CD4-positive, alpha-beta T cell (primary cell): ENCODE measurements at regions not wholly inside any gene's neighbourhood (a gene's known extent, or its start where the extent isn't known, plus 50 kb on each side); places are given as distances from the start of the nearest gene placed in this dataset.

Source experiments
- ATAC-seq: fragments of 200-7000 bp; cut with Tn5 transposase; one replicate; pipeline ENCODE4 v1.10.0; 2022; ENCODE audit warnings: mild to moderate bottlenecking; ENCODE audit not compliant: poor library complexity
- CTCF ChIA-PET: fragments of 350-600 bp; sonication (Branson Sonifier 250); formaldehyde crosslinking; loops from one replicate; lab custom pipeline; 2021; ENCODE audit warnings: antibody characterized with exemption, inconsistent platforms; lab: Charles Lee
- POLR2A ChIA-PET: fragments of 350-600 bp; sonication (Branson Sonifier 250); formaldehyde crosslinking; loops from one replicate; lab custom pipeline; 2021; ENCODE audit warnings: antibody characterized with exemption, inconsistent platforms; lab: Charles Lee
- DNase-seq, 14 experiments: peaks; one replicate each; pipeline ENCODE4 v3.0.0-alpha.2; 2013 to 2020; ENCODE audit warnings: mixed read lengths in 2 of 14
- H3K27ac ChIP-seq, 2 donors: one replicate each; pipeline versions ENCODE4 v1.5.1 to v1.7.0; 2013; ENCODE audit warnings: low read length in 2 of 2, low read depth in 1 of 2, mild to moderate bottlenecking in 1 of 2
- H3K27me3 ChIP-seq, 2 experiments: 1 replicate in 1 of 2; 2 replicates in 1 of 2; pipeline versions ENCODE4 v1.6.1 to v1.7.0; 2013; ENCODE audit warnings: low read length in 2 of 2, control low read depth in 1 of 2, mild to moderate bottlenecking in 1 of 2, moderate library complexity in 1 of 2; ENCODE audit not compliant: insufficient read depth in 2 of 2, control insufficient read depth in 1 of 2
- H3K36me3 ChIP-seq: one replicate; pipeline ENCODE4 v1.6.1; 2013; ENCODE audit warnings: low read length, control low read depth; ENCODE audit not compliant: insufficient read depth
- H3K4me1 ChIP-seq: one replicate; pipeline ENCODE4 v1.6.1; 2013; ENCODE audit warnings: low read length, control low read depth; ENCODE audit not compliant: insufficient read depth
- H3K4me3 ChIP-seq: one replicate; pipeline ENCODE4 v1.5.1; 2013; ENCODE audit warnings: mild to moderate bottlenecking, low read length, moderate library complexity
- H3K9me3 ChIP-seq, 2 experiments: 1 replicate in 1 of 2; 2 replicates in 1 of 2; pipeline versions ENCODE4 v1.6.1 to v1.7.0; 2013; ENCODE audit warnings: low read length in 2 of 2, mild to moderate bottlenecking in 2 of 2, control low read depth in 1 of 2, moderate library complexity in 1 of 2; ENCODE audit not compliant: control insufficient read depth in 1 of 2, insufficient read depth in 1 of 2
- H3K27ac Mint-ChIP-seq: one replicate; pipeline ENCODE4 v1.8.0; 2020; ENCODE audit warnings: mixed read lengths
- H3K27me3 Mint-ChIP-seq: one replicate; pipeline ENCODE4 v1.8.0; 2021; ENCODE audit warnings: mixed read lengths
- H3K36me3 Mint-ChIP-seq: one replicate; pipeline ENCODE4 v1.8.0; 2021; ENCODE audit warnings: low read depth, mixed read lengths
- H3K4me1 Mint-ChIP-seq: one replicate; pipeline ENCODE4 v1.8.0; 2021; ENCODE audit warnings: low read depth, mixed read lengths
- H3K4me3 Mint-ChIP-seq: one replicate; pipeline ENCODE4 v1.8.0; 2020; ENCODE audit warnings: mild to moderate bottlenecking, mixed read lengths
- H3K9me3 Mint-ChIP-seq: one replicate; pipeline ENCODE4 v1.8.0; 2020; ENCODE audit warnings: mixed read lengths
- intact Hi-C, 2 experiments: fragments of 100-400 bp; cut with DNase I in 1 of 2; cut with micrococcal nuclease in 1 of 2; formaldehyde crosslinking; loops; one replicate each; pipeline versions ENCODE4 v1.15.1 to v1.9.0; 2023 to 2025; cut with DNase I, micrococcal nuclease
- TF ChIP-seq, protein P1 (sequence below): fragments of 200-600 bp; IDR thresholded peaks from one replicate; pipeline ENCODE4 v1.8.0; 2022; ENCODE audit warnings: antibody characterized with exemption, mild to moderate bottlenecking

DNA sequence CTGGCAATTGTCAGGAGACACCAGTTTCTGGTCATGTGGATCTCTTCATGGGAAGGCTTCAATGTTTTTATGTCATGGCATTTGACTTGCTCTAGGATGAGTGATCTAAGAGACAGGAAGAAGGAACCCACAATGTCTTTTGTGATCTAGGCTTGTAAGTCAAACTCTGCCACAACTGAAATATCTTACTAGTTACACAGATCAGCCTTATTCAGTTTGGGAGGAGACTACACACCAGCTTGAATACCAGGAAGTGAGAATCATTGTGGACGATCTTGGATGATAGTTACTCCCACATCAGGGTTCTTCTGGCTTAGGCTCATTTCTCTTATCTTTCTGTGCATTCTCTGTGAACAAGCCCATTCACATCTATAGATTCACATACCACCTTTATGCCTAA lies 236.2 kb upstream of the FBXO33 start:
- intact Hi-C loops: no loop called here
- DNase-seq (peak in 1 of 14 experiments; percentile 18), ATAC-seq (no peak)
- no peak overlapping the region for H3K4me3 ChIP-seq
- Mint-ChIP-seq H3K9me3 (no peaks in the 10 kb centered on the region), H3K4me1 (peaks cover 9% of the 10 kb centered on the region), H3K27ac (peak overlapping the region; percentile 24), H3K36me3 (no peaks in the 10 kb centered on the region), H3K27me3 (no peaks in the 10 kb centered on the region), H3K4me3 (no peak overlapping the region)
- TF ChIP-seq, protein P1, sequence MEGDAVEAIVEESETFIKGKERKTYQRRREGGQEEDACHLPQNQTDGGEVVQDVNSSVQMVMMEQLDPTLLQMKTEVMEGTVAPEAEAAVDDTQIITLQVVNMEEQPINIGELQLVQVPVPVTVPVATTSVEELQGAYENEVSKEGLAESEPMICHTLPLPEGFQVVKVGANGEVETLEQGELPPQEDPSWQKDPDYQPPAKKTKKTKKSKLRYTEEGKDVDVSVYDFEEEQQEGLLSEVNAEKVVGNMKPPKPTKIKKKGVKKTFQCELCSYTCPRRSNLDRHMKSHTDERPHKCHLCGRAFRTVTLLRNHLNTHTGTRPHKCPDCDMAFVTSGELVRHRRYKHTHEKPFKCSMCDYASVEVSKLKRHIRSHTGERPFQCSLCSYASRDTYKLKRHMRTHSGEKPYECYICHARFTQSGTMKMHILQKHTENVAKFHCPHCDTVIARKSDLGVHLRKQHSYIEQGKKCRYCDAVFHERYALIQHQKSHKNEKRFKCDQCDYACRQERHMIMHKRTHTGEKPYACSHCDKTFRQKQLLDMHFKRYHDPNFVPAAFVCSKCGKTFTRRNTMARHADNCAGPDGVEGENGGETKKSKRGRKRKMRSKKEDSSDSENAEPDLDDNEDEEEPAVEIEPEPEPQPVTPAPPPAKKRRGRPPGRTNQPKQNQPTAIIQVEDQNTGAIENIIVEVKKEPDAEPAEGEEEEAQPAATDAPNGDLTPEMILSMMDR: no peak
- no peak overlapping the region for H3K27ac ChIP-seq
- no peaks in the 10 kb centered on the region for H3K27me3 ChIP-seq
- ChIA-PET CTCF (no interaction called here), POLR2A (no interaction called here)
- H3K4me1 ChIP-seq: no peaks in the 10 kb centered on the region
- no peaks in the 10 kb centered on the region for H3K36me3 ChIP-seq
- H3K9me3 ChIP-seq: peaks cover 0 to 5% of the 10 kb centered on the region in 2 experiments

DNA sequence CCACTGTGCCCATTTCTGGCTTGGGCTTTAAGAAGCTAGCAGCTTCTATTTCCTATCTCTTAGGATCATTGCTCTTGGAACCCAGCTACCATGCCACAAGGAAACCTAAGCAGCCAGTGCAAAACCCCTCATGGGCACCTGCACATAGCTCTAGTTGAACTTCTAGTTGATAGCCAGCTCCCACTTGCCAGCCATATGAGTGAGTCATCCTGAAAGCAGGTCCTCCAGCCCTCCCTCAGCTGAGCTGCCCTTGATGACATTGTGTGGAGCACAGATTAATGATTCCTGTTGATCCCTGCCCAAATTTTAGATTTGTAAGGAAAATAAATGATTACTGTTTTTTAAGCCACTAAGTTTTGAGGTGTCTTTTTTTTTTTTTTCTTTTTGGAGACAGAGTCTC lies 234.2 kb upstream of the FBXO33 start:
- Mint-ChIP-seq H3K27ac (no peak overlapping the region), H3K27me3 (no peaks in the 10 kb centered on the region), H3K9me3 (peaks cover 6% of the 10 kb centered on the region), H3K4me3 (no peak overlapping the region), H3K4me1 (peaks cover 9% of the 10 kb centered on the region), H3K36me3 (no peaks in the 10 kb centered on the region)
- TF ChIP-seq, protein P1: no peak
- Histone ChIP-seq H3K4me3 (no peak overlapping the region), H3K27me3 (no peaks in the 10 kb centered on the region), H3K27ac (no peak overlapping the region), H3K9me3 (peaks cover 0 to 9% of the 10 kb centered on the region in 2 experiments), H3K36me3 (no peaks in the 10 kb centered on the region), H3K4me1 (no peaks in the 10 kb centered on the region)
- DNase-seq: no peak
- CTCF ChIA-PET: no interaction called here
- intact Hi-C loops: no loop called here
- ATAC-seq: no peak
- POLR2A ChIA-PET: no interaction called here

DNA sequence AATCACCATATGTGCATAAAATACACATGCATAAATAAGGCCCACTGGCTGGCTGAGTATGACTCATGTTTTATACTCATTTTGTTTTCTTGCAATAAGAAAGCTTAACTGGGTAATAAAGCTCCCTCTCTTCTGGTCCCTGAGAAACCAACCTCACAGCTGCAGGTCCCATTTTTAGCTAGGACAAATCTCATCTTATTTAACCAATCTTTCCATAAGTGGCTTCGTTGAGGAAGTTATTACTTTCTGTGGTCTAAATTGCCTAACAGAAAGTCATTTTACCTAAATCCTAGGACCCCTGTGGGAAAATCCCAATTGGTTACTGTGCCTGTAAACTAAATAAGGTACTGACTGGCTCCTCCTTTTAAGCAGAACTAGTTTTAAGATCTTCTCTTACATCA lies 232.8 kb upstream of the FBXO33 start:
- ATAC-seq (no peak), DNase-seq (no peak)
- H3K9me3 ChIP-seq: peaks cover 0 to 9% of the 10 kb centered on the region in 2 experiments
- POLR2A ChIA-PET: no interaction called here
- Mint-ChIP-seq H3K27ac (no peak overlapping the region), H3K4me3 (no peak overlapping the region), H3K9me3 (peaks cover 6% of the 10 kb centered on the region), H3K36me3 (no peaks in the 10 kb centered on the region), H3K4me1 (peaks cover 9% of the 10 kb centered on the region), H3K27me3 (no peaks in the 10 kb centered on the region)
- no peaks in the 10 kb centered on the region for H3K4me1 ChIP-seq
- H3K27me3 ChIP-seq: no peaks in the 10 kb centered on the region
- no peak overlapping the region for H3K4me3 ChIP-seq
- no peak overlapping the region for H3K27ac ChIP-seq
- CTCF ChIA-PET: interaction anchor here (1.1 kb wide), 1 partner anchor 17 kb away, joined by 3 read pairs; no protein-coding TSS in a partner anchor
- TF ChIP-seq, protein P1: no peak
- intact Hi-C loops: no loop called here
- no peaks in the 10 kb centered on the region for H3K36me3 ChIP-seq
